ENCODE measurements at regions not wholly inside any gene's neighbourhood (a gene's known extent, or its start where the extent isn't known, plus 50 kb on each side); places are given as distances from the start of the nearest gene placed in this dataset.

- Mint-ChIP-seq H3K27me3 (no peaks in the 10 kb centered on the region), H3K36me3 (no peaks in the 10 kb centered on the region), H3K27ac (no peak overlapping the region), H3K4me1 (ENCODE audit: unreplicated experiment) (no peaks in the 10 kb centered on the region), H3K9me3 (peaks cover 13% of the 10 kb centered on the region), H3K4me3 (no peak overlapping the region)
- no peak for DNase-seq (ENCODE audit: extremely low spot score, unreplicated experiment)
- no peak for TF ChIP-seq CTCF (conservative IDR thresholded peaks at IDR 0.05)
Measured at GRCh38 chr4:151822331-151822730, 61.5 kb upstream of the GATB start.

GRCh38 chr4:151820004-151820403 is 59.2 kb upstream of the GATB start:
- Mint-ChIP-seq H3K4me3 (no peak overlapping the region), H3K27me3 (no peaks in the 10 kb centered on the region), H3K4me1 (ENCODE audit: unreplicated experiment) (no peaks in the 10 kb centered on the region), H3K27ac (no peak overlapping the region), H3K36me3 (no peaks in the 10 kb centered on the region), H3K9me3 (peaks cover 18% of the 10 kb centered on the region)
- DNase-seq (ENCODE audit: extremely low spot score, unreplicated experiment) = no peak
- TF ChIP-seq CTCF (conservative IDR thresholded peaks at IDR 0.05) = no peak

GRCh38 chr4:151811403-151811802 is 50.6 kb upstream of the GATB start:
- Mint-ChIP-seq H3K27ac (no peak overlapping the region), H3K27me3 (peaks cover 4% of the 10 kb centered on the region), H3K9me3 (peaks cover 1% of the 10 kb centered on the region), H3K4me1 (ENCODE audit: unreplicated experiment) (peaks cover 8% of the 10 kb centered on the region), H3K36me3 (no peaks in the 10 kb centered on the region), H3K4me3 (no peak overlapping the region)
- no peak for TF ChIP-seq CTCF (conservative IDR thresholded peaks at IDR 0.05)
- no peak for DNase-seq (ENCODE audit: extremely low spot score, unreplicated experiment)
